ENCODE measurements at regions not wholly inside any gene's neighbourhood (a gene's known extent, or its start where the extent isn't known, plus 50 kb on each side); places are given as distances from the start of the nearest gene placed in this dataset.

- no peak for TF ChIP-seq CTCF (conservative IDR thresholded peaks at IDR 0.05; ENCODE audit: control insufficient read depth, insufficient read depth, low read depth, low read length)
- no peak overlapping the region for H3K4me3 ChIP-seq (ENCODE audit: control insufficient read depth, low read depth, low read length)
- DNase-seq (ENCODE audit: low read depth), result no peak
These were observed 337.9 kb downstream of the SATB2 start for GRCh38 chr2:199119796-199120195.

- TF ChIP-seq CTCF (conservative IDR thresholded peaks at IDR 0.05; ENCODE audit: control insufficient read depth, insufficient read depth, low read depth, low read length), result no peak
- no peak for DNase-seq (ENCODE audit: low read depth)
These were observed 339.0 kb downstream of the SATB2 start for GRCh38 chr2:199118673-199119112.

GRCh38 chr2:199115169-199115568 lies 342.6 kb downstream of the SATB2 start:
- no peak for TF ChIP-seq CTCF (conservative IDR thresholded peaks at IDR 0.05; ENCODE audit: control insufficient read depth, insufficient read depth, low read depth, low read length)
- no peak for DNase-seq (ENCODE audit: low read depth)

More at GRCh38 chr2:199118673-199119112, 339.0 kb downstream of the SATB2 start:
- H3K4me3 ChIP-seq (ENCODE audit: control insufficient read depth, low read depth, low read length), result no peak overlapping the region

GRCh38 chr2:199113111-199113510 lies 344.6 kb downstream of the SATB2 start:
- no peak for TF ChIP-seq CTCF (conservative IDR thresholded peaks at IDR 0.05; ENCODE audit: control insufficient read depth, insufficient read depth, low read depth, low read length)
- no peak overlapping the region for H3K4me3 ChIP-seq (ENCODE audit: control insufficient read depth, low read depth, low read length)
- no peak for DNase-seq (ENCODE audit: low read depth)

More at GRCh38 chr2:199115169-199115568, 342.6 kb downstream of the SATB2 start:
- no peak overlapping the region for H3K4me3 ChIP-seq (ENCODE audit: control insufficient read depth, low read depth, low read length)

- no peak for TF ChIP-seq CTCF (conservative IDR thresholded peaks at IDR 0.05; ENCODE audit: control insufficient read depth, insufficient read depth, low read depth, low read length)
- peak; percentile 38 for DNase-seq (ENCODE audit: low read depth)
- no peak overlapping the region for H3K4me3 ChIP-seq (ENCODE audit: control insufficient read depth, low read depth, low read length)
These were observed 346.3 kb downstream of the SATB2 start for GRCh38 chr2:199111458-199111857.

GRCh38 chr2:199108056-199108455 lies 349.7 kb downstream of the SATB2 start:
- peak; percentile 21 for DNase-seq (ENCODE audit: low read depth)
- no peak overlapping the region for H3K4me3 ChIP-seq (ENCODE audit: control insufficient read depth, low read depth, low read length)
- TF ChIP-seq CTCF (conservative IDR thresholded peaks at IDR 0.05; ENCODE audit: control insufficient read depth, insufficient read depth, low read depth, low read length), result no peak

- no peak for DNase-seq (ENCODE audit: low read depth)
These were observed 351.9 kb downstream of the SATB2 start for GRCh38 chr2:199105826-199106225.

More at GRCh38 chr2:199105826-199106225, 351.9 kb downstream of the SATB2 start:
- H3K4me3 ChIP-seq (ENCODE audit: control insufficient read depth, low read depth, low read length), result no peak overlapping the region
- no peak for TF ChIP-seq CTCF (conservative IDR thresholded peaks at IDR 0.05; ENCODE audit: control insufficient read depth, insufficient read depth, low read depth, low read length)

Data from fibroblast of mammary gland (primary cell).